Kidney (tissue), 13 donors: ENCODE measurements at regions not wholly inside any gene's neighbourhood (a gene's known extent, or its start where the extent isn't known, plus 50 kb on each side); places are given as distances from the start of the nearest gene placed in this dataset.

Experiments used
- DNase-seq, 5 donors: peaks; one replicate each; pipeline ENCODE4 v3.0.0-alpha.2; 2013 to 2020
- FAIRE-seq: peaks from 2 replicates; lab custom pipeline; 2012; peaks lifted over from hg19 to GRCh38; lab: Jason Lieb, UNC
- H3K27ac ChIP-seq, 2 donors: one replicate each; pipeline ENCODE4 v1.7.0; 2013; ENCODE audit warnings: low read depth in 2 of 2, low read length in 2 of 2, inconsistent platforms in 1 of 2
- H3K27me3 ChIP-seq: one replicate; pipeline ENCODE4 v1.7.1; 2013; ENCODE audit warnings: low read length, inconsistent platforms; ENCODE audit not compliant: control insufficient read depth, insufficient read depth
- H3K36me3 ChIP-seq, 3 donors: one replicate each; pipeline versions ENCODE4 v1.7.0 to v1.7.1; 2013; ENCODE audit warnings: low read length in 3 of 3, control low read depth in 1 of 3, inconsistent platforms in 1 of 3; ENCODE audit not compliant: insufficient read depth in 3 of 3, control insufficient read depth in 2 of 3
- H3K4me1 ChIP-seq, 3 donors: one replicate each; pipeline versions ENCODE4 v1.7.0 to v1.7.1; 2013; ENCODE audit warnings: low read length in 3 of 3, inconsistent platforms in 1 of 3, low read depth in 1 of 3; ENCODE audit not compliant: control insufficient read depth in 2 of 3, insufficient read depth in 2 of 3
- H3K4me3 ChIP-seq, 3 donors: one replicate each; pipeline versions ENCODE4 v1.7.0 to v1.8.1; 2013; ENCODE audit warnings: low read length in 3 of 3, control low read depth in 1 of 3, inconsistent platforms in 1 of 3
- H3K9ac ChIP-seq, 3 donors: one replicate each; pipeline versions ENCODE4 v1.7.0 to v1.7.1; 2013; ENCODE audit warnings: low read length in 3 of 3, control low read depth in 1 of 3, inconsistent platforms in 1 of 3
- H3K9me3 ChIP-seq, 3 donors: one replicate each; pipeline versions ENCODE4 v1.7.0 to v1.7.1; 2013; ENCODE audit warnings: low read length in 3 of 3, control low read depth in 1 of 3, inconsistent platforms in 1 of 3; ENCODE audit not compliant: control insufficient read depth in 2 of 3, insufficient read depth in 1 of 3
- CTCF ChIP-seq: IDR thresholded peaks from 3 replicates; pipeline ENCODE4 v1.5.1; 2012; ENCODE audit warnings: mild to moderate bottlenecking, moderate library complexity, borderline replicate concordance; ENCODE audit not compliant: insufficient read depth; ENCODE audit errors: extremely low read depth
- intact Hi-C: fragments of 100-400 bp; cut with DNase I; formaldehyde crosslinking; loops from one replicate; pipeline ENCODE4 v1.11.1; 2022
- donor health status: control.
- donor health status: control.
- donor health status: control.
- donor health status: control.
- donor health status: control.
- donor health status: DM: yes; HTN: yes; CAD: no.
- donor health status: Normal renal cell carcinoma (clear cell type).

- H3K9ac ChIP-seq = no peak overlapping the region
- FAIRE-seq = no peak
These were observed 171.9 kb upstream of the GATA6 start for GRCh38 chr18:21997207-21998143.

GRCh38 chr18:21998486-21998885 lies 170.9 kb upstream of the GATA6 start:
- Histone ChIP-seq H3K36me3 (no peaks in the 10 kb centered on the region), H3K9ac (no peak overlapping the region), H3K4me3 (no peak overlapping the region), H3K9me3 (no peaks in the 10 kb centered on the region), H3K27ac (no peak overlapping the region), H3K27me3 (no peaks in the 10 kb centered on the region), H3K4me1 (no peaks in the 10 kb centered on the region)
- TF ChIP-seq CTCF = no peak
- DNase-seq (no peak), FAIRE-seq (no peak)
- intact Hi-C loops = no loop called here

More at GRCh38 chr18:21997207-21998143, 171.9 kb upstream of the GATA6 start:
- DNase-seq = peak in 2 of 5 donors; percentile 66 to 72
- TF ChIP-seq CTCF = peak; percentile 77
- no peaks in the 10 kb centered on the region for H3K9me3 ChIP-seq
- H3K36me3 ChIP-seq = no peaks in the 10 kb centered on the region
- intact Hi-C loops = no loop called here
- no peak overlapping the region for H3K27ac ChIP-seq
- no peaks in the 10 kb centered on the region for H3K27me3 ChIP-seq
- H3K4me3 ChIP-seq = no peak overlapping the region
- no peaks in the 10 kb centered on the region for H3K4me1 ChIP-seq

GRCh38 chr18:22001912-22002487 lies 167.4 kb upstream of the GATA6 start:
- intact Hi-C loops = no loop called here
- TF ChIP-seq CTCF = no peak
- Histone ChIP-seq H3K27ac (no peak overlapping the region), H3K4me1 (peaks cover 0 to 2% (median 0%) of the 10 kb centered on the region in 3 donors), H3K27me3 (no peaks in the 10 kb centered on the region), H3K4me3 (no peak overlapping the region), H3K9me3 (peaks cover 0 to 2% (median 0%) of the 10 kb centered on the region in 3 donors), H3K36me3 (no peaks in the 10 kb centered on the region), H3K9ac (no peak overlapping the region)
- DNase-seq = peak in 1 of 5 donors; percentile 26
- no peak for FAIRE-seq
